ENCODE measurements at regions not wholly inside any gene's neighbourhood (a gene's known extent, or its start where the extent isn't known, plus 50 kb on each side); places are given as distances from the start of the nearest gene placed in this dataset.
A peak's percentile ranks its signal among the peaks of the same experiment; 100 is the strongest.
"Not testable (repeated sequence)": the region's sequence is repeated elsewhere in the genome, so short reads cannot be mapped to it uniquely, and the experiment has no call there.

- no peaks in the 10 kb centered on the region for H3K4me1 ChIP-seq (ENCODE audit: control insufficient read depth, insufficient read depth, low read length)
- intact Hi-C loops (cut with DNase I): no loop called here
Measured at GRCh38 chr2:67777010-67777409, 285.8 kb downstream of the C1D start.

GRCh38 chr2:67777836-67778429 is 284.9 kb downstream of the C1D start:
- intact Hi-C loops (cut with DNase I): no loop called here
- ATAC-seq (no peak), DNase-seq (no peak)
- no peaks in the 10 kb centered on the region for H3K9me3 ChIP-seq (ENCODE audit: control insufficient read depth, low read length)
- H3K27me3 ChIP-seq (ENCODE audit: control insufficient read depth, insufficient read depth): no peaks in the 10 kb centered on the region
- H3K4me3 ChIP-seq (ENCODE audit: low read length): no peak overlapping the region
- 88% methylated on average over 1 of the region's 1 CpG for WGBS
- H3K27ac ChIP-seq (ENCODE audit: low read length): no peak overlapping the region
- peaks cover 1% of the 10 kb centered on the region for H3K4me1 ChIP-seq (ENCODE audit: control insufficient read depth, insufficient read depth, low read length)

More at GRCh38 chr2:67777010-67777409, 285.8 kb downstream of the C1D start:
- H3K9me3 ChIP-seq (ENCODE audit: control insufficient read depth, low read length): no peaks in the 10 kb centered on the region
- no peak for DNase-seq
- no peak for ATAC-seq
- no peak overlapping the region for H3K27ac ChIP-seq (ENCODE audit: low read length)
- 79% methylated on average over 1 of the region's 1 CpG for WGBS
- no peak overlapping the region for H3K4me3 ChIP-seq (ENCODE audit: low read length)
- H3K27me3 ChIP-seq (ENCODE audit: control insufficient read depth, insufficient read depth): no peaks in the 10 kb centered on the region

- H3K4me3 ChIP-seq (ENCODE audit: low read length); H3K4me1 ChIP-seq (ENCODE audit: control insufficient read depth, insufficient read depth, low read length); intact Hi-C loops (cut with DNase I); H3K9me3 ChIP-seq (ENCODE audit: control insufficient read depth, low read length); H3K27me3 ChIP-seq (ENCODE audit: control insufficient read depth, insufficient read depth); H3K27ac ChIP-seq (ENCODE audit: low read length); DNase-seq; ATAC-seq: not testable (repeated sequence)
- 72% methylated on average over 5 of the region's 5 CpGs for WGBS
Measured at GRCh38 chr2:67780841-67781240, 282.0 kb downstream of the C1D start.

GRCh38 chr2:67782443-67782842 is 280.4 kb downstream of the C1D start:
- ATAC-seq (peak; percentile 22 to 28), DNase-seq (no peak)
- 51% methylated on average over 4 of the region's 4 CpGs for WGBS
- Histone ChIP-seq H3K27ac (ENCODE audit: low read length) (no peak overlapping the region), H3K4me1 (ENCODE audit: control insufficient read depth, insufficient read depth, low read length) (peaks cover 3% of the 10 kb centered on the region), H3K9me3 (ENCODE audit: control insufficient read depth, low read length) (no peaks in the 10 kb centered on the region), H3K4me3 (ENCODE audit: low read length) (no peak overlapping the region), H3K27me3 (ENCODE audit: control insufficient read depth, insufficient read depth) (no peaks in the 10 kb centered on the region)
- intact Hi-C loops (cut with DNase I): no loop called here

- ATAC-seq (no peak), DNase-seq (no peak)
- intact Hi-C loops (cut with DNase I): no loop called here
- 63% methylated on average over 1 of the region's 1 CpG for WGBS
- Histone ChIP-seq H3K27me3 (ENCODE audit: control insufficient read depth, insufficient read depth) (no peaks in the 10 kb centered on the region), H3K4me3 (ENCODE audit: low read length) (no peak overlapping the region), H3K9me3 (ENCODE audit: control insufficient read depth, low read length) (no peaks in the 10 kb centered on the region), H3K4me1 (ENCODE audit: control insufficient read depth, insufficient read depth, low read length) (peaks cover 3% of the 10 kb centered on the region), H3K27ac (ENCODE audit: low read length) (no peak overlapping the region)
Measured at GRCh38 chr2:67783026-67783425, 279.8 kb downstream of the C1D start.

- no peak for DNase-seq
- Histone ChIP-seq H3K4me3 (ENCODE audit: low read length) (no peak overlapping the region), H3K9me3 (ENCODE audit: control insufficient read depth, low read length) (no peaks in the 10 kb centered on the region), H3K4me1 (ENCODE audit: control insufficient read depth, insufficient read depth, low read length) (no peaks in the 10 kb centered on the region), H3K27ac (ENCODE audit: low read length) (no peak overlapping the region), H3K27me3 (ENCODE audit: control insufficient read depth, insufficient read depth) (no peaks in the 10 kb centered on the region)
- WGBS: 83% methylated on average over 2 of the region's 2 CpGs
- no peak for ATAC-seq
- intact Hi-C loops (cut with DNase I): no loop called here
Measured at GRCh38 chr2:67790622-67791021, 272.2 kb downstream of the C1D start.

GRCh38 chr2:67792191-67792590 is 270.6 kb downstream of the C1D start:
- ATAC-seq (no peak), DNase-seq (no peak)
- intact Hi-C loops (cut with DNase I): no loop called here
- H3K4me1 ChIP-seq (ENCODE audit: control insufficient read depth, insufficient read depth, low read length): no peaks in the 10 kb centered on the region
- no peak overlapping the region for H3K4me3 ChIP-seq (ENCODE audit: low read length)
- no peaks in the 10 kb centered on the region for H3K9me3 ChIP-seq (ENCODE audit: control insufficient read depth, low read length)
- no peak overlapping the region for H3K27ac ChIP-seq (ENCODE audit: low read length)
- H3K27me3 ChIP-seq (ENCODE audit: control insufficient read depth, insufficient read depth): no peaks in the 10 kb centered on the region
- 74% methylated on average over 4 of the region's 4 CpGs for WGBS

- H3K9me3 ChIP-seq (ENCODE audit: control insufficient read depth, low read length): no peaks in the 10 kb centered on the region
- DNase-seq (no peak), ATAC-seq (no peak)
- H3K27ac ChIP-seq (ENCODE audit: low read length): no peak overlapping the region
- WGBS: 90% methylated on average over 8 of the region's 8 CpGs
- no peaks in the 10 kb centered on the region for H3K4me1 ChIP-seq (ENCODE audit: control insufficient read depth, insufficient read depth, low read length)
- H3K27me3 ChIP-seq (ENCODE audit: control insufficient read depth, insufficient read depth): no peaks in the 10 kb centered on the region
- no peak overlapping the region for H3K4me3 ChIP-seq (ENCODE audit: low read length)
- intact Hi-C loops (cut with DNase I): no loop called here
Measured at GRCh38 chr2:67792681-67793091, 270.1 kb downstream of the C1D start.

- Histone ChIP-seq H3K9me3 (ENCODE audit: control insufficient read depth, low read length) (no peaks in the 10 kb centered on the region), H3K27me3 (ENCODE audit: control insufficient read depth, insufficient read depth) (no peaks in the 10 kb centered on the region), H3K4me3 (ENCODE audit: low read length) (no peak overlapping the region), H3K27ac (ENCODE audit: low read length) (no peak overlapping the region), H3K4me1 (ENCODE audit: control insufficient read depth, insufficient read depth, low read length) (no peaks in the 10 kb centered on the region)
- DNase-seq: no peak
- 34% methylated on average over 7 of the region's 7 CpGs for WGBS
- ATAC-seq: no peak
- intact Hi-C loops (cut with DNase I): no loop called here
Measured at GRCh38 chr2:67797801-67798540, 264.8 kb downstream of the C1D start.

- DNase-seq: no peak
- intact Hi-C loops (cut with DNase I): no loop called here
- H3K9me3 ChIP-seq (ENCODE audit: control insufficient read depth, low read length): no peaks in the 10 kb centered on the region
- no peaks in the 10 kb centered on the region for H3K27me3 ChIP-seq (ENCODE audit: control insufficient read depth, insufficient read depth)
- H3K4me1 ChIP-seq (ENCODE audit: control insufficient read depth, insufficient read depth, low read length): no peaks in the 10 kb centered on the region
- 48% methylated on average over 5 of the region's 5 CpGs for WGBS
- H3K4me3 ChIP-seq (ENCODE audit: low read length): no peak overlapping the region
- ATAC-seq: no peak
- H3K27ac ChIP-seq (ENCODE audit: low read length): no peak overlapping the region
Measured at GRCh38 chr2:67798541-67799160, 264.2 kb downstream of the C1D start.

GRCh38 chr2:67799886-67800285 is 262.9 kb downstream of the C1D start:
- Histone ChIP-seq H3K27ac (ENCODE audit: low read length) (no peak overlapping the region), H3K4me1 (ENCODE audit: control insufficient read depth, insufficient read depth, low read length) (no peaks in the 10 kb centered on the region), H3K4me3 (ENCODE audit: low read length) (no peak overlapping the region), H3K27me3 (ENCODE audit: control insufficient read depth, insufficient read depth) (no peaks in the 10 kb centered on the region), H3K9me3 (ENCODE audit: control insufficient read depth, low read length) (no peaks in the 10 kb centered on the region)
- DNase-seq (no peak), ATAC-seq (no peak)
- intact Hi-C loops (cut with DNase I): no loop called here

All from right cardiac atrium (tissue), 5 donors.